Memory B cell (primary cell): ENCODE measurements at regions not wholly inside any gene's neighbourhood (a gene's known extent, or its start where the extent isn't known, plus 50 kb on each side); places are given as distances from the start of the nearest gene placed in this dataset.

Experiments
- ATAC-seq: fragments of 150-1000 bp; cut with Tn5 transposase; 2 replicates; pipeline ENCODE4 v1.10.0; 2021; ENCODE audit warnings: low read depth, mild to moderate bottlenecking, moderate library complexity
- DNase-seq, 2 donors: peaks; one replicate each; pipeline ENCODE4 v3.0.0; 2022; ENCODE audit warnings: low spot score in 2 of 2
- H3K27ac Mint-ChIP-seq: one replicate; pipeline ENCODE4 v1.8.0; 2022; ENCODE audit warnings: mild to moderate bottlenecking, moderate library complexity, mixed read lengths
- H3K27me3 Mint-ChIP-seq: one replicate; pipeline ENCODE4 v1.8.0; 2022; ENCODE audit warnings: mixed read lengths
- H3K36me3 Mint-ChIP-seq: one replicate; pipeline ENCODE4 v1.8.0; 2022; ENCODE audit warnings: mild to moderate bottlenecking, mixed read lengths
- H3K4me1 Mint-ChIP-seq: one replicate; pipeline ENCODE4 v1.8.0; 2022; ENCODE audit warnings: mixed read lengths
- H3K4me3 Mint-ChIP-seq: one replicate; pipeline ENCODE4 v1.8.0; 2022; ENCODE audit warnings: mild to moderate bottlenecking, moderate library complexity, mixed read lengths
- H3K9me3 Mint-ChIP-seq: one replicate; pipeline ENCODE4 v1.8.0; 2022; ENCODE audit warnings: mixed read lengths

GRCh38 chr2:183348492-183348891, 224.2 kb downstream of the NUP35 start:
- H3K36me3 Mint-ChIP-seq = no peaks in the 10 kb centered on the region
- no peak for DNase-seq
- no peak overlapping the region for H3K4me3 Mint-ChIP-seq
- H3K27ac Mint-ChIP-seq = no peak overlapping the region
- ATAC-seq = peak; percentile 46
- H3K4me1 Mint-ChIP-seq = peaks cover 6% of the 10 kb centered on the region
- H3K9me3 Mint-ChIP-seq = no peaks in the 10 kb centered on the region
- peaks cover 1% of the 10 kb centered on the region for H3K27me3 Mint-ChIP-seq

GRCh38 chr2:183349091-183349490, 224.8 kb downstream of the NUP35 start:
- no peak overlapping the region for H3K27ac Mint-ChIP-seq
- H3K4me3 Mint-ChIP-seq = peak overlapping the region; percentile 27
- peaks cover 1% of the 10 kb centered on the region for H3K27me3 Mint-ChIP-seq
- H3K4me1 Mint-ChIP-seq = peaks cover 6% of the 10 kb centered on the region
- no peaks in the 10 kb centered on the region for H3K36me3 Mint-ChIP-seq
- DNase-seq (no peak), ATAC-seq (peak; percentile 53)
- no peaks in the 10 kb centered on the region for H3K9me3 Mint-ChIP-seq

- ATAC-seq = no peak
- Mint-ChIP-seq H3K4me1 (no peaks in the 10 kb centered on the region), H3K4me3 (no peak overlapping the region), H3K9me3 (no peaks in the 10 kb centered on the region), H3K27me3 (no peaks in the 10 kb centered on the region), H3K27ac (no peak overlapping the region), H3K36me3 (no peaks in the 10 kb centered on the region)
- DNase-seq = no peak
Measured at GRCh38 chr2:183359867-183360266, 235.6 kb downstream of the NUP35 start.

- no peaks in the 10 kb centered on the region for H3K27me3 Mint-ChIP-seq
- ATAC-seq (no peak), DNase-seq (no peak)
- no peaks in the 10 kb centered on the region for H3K4me1 Mint-ChIP-seq
- no peaks in the 10 kb centered on the region for H3K36me3 Mint-ChIP-seq
- peaks cover 4% of the 10 kb centered on the region for H3K9me3 Mint-ChIP-seq
- H3K27ac Mint-ChIP-seq = no peak overlapping the region
- H3K4me3 Mint-ChIP-seq = no peak overlapping the region
Measured at GRCh38 chr2:183371545-183371944, 247.3 kb downstream of the NUP35 start.

DNA sequence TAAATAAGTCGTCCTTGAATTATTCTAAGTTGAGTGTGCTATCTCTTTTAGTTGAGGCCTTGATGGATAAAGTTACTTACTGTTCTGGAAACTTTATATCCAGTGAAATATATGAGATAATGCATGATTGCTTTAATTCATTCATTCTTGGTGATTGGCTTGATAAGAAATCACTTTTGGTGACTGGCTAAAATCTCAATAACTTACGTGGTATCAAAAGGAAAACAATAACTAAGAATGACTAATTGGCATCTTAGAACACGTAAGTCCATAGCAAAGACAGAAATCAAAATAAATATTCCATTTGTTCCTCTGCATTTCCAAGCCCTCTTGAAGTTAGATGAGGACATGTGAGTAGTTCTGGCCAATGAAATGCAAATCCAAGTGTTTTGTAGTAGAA, 251.6 kb downstream of the NUP35 start:
- H3K4me1 Mint-ChIP-seq = no peaks in the 10 kb centered on the region
- DNase-seq = no peak
- H3K27me3 Mint-ChIP-seq = no peaks in the 10 kb centered on the region
- H3K36me3 Mint-ChIP-seq = no peaks in the 10 kb centered on the region
- H3K4me3 Mint-ChIP-seq = no peak overlapping the region
- peaks cover 1% of the 10 kb centered on the region for H3K9me3 Mint-ChIP-seq
- no peak for ATAC-seq
- H3K27ac Mint-ChIP-seq = no peak overlapping the region

GRCh38 chr2:183383854-183384253, 259.6 kb downstream of the NUP35 start:
- ATAC-seq (no peak), DNase-seq (no peak)
- no peaks in the 10 kb centered on the region for H3K4me1 Mint-ChIP-seq
- H3K9me3 Mint-ChIP-seq = peaks cover 15% of the 10 kb centered on the region
- peaks cover 5% of the 10 kb centered on the region for H3K36me3 Mint-ChIP-seq
- H3K27ac Mint-ChIP-seq = no peak overlapping the region
- no peak overlapping the region for H3K4me3 Mint-ChIP-seq
- no peaks in the 10 kb centered on the region for H3K27me3 Mint-ChIP-seq

- no peak overlapping the region for H3K27ac Mint-ChIP-seq
- peaks cover 3% of the 10 kb centered on the region for H3K4me1 Mint-ChIP-seq
- peaks cover 24% of the 10 kb centered on the region for H3K9me3 Mint-ChIP-seq
- no peak overlapping the region for H3K4me3 Mint-ChIP-seq
- H3K36me3 Mint-ChIP-seq = peaks cover 5% of the 10 kb centered on the region
- DNase-seq (no peak), ATAC-seq (no peak)
- H3K27me3 Mint-ChIP-seq = no peaks in the 10 kb centered on the region
Measured at GRCh38 chr2:183389546-183390080, 265.4 kb downstream of the NUP35 start.

- DNase-seq = no peak
- Mint-ChIP-seq H3K9me3 (peaks cover 25% of the 10 kb centered on the region), H3K27ac (no peak overlapping the region), H3K4me1 (peaks cover 3% of the 10 kb centered on the region), H3K36me3 (peaks cover 5% of the 10 kb centered on the region), H3K27me3 (no peaks in the 10 kb centered on the region), H3K4me3 (no peak overlapping the region)
- no peak for ATAC-seq
Measured at GRCh38 chr2:183390109-183390508, 265.9 kb downstream of the NUP35 start.

DNA sequence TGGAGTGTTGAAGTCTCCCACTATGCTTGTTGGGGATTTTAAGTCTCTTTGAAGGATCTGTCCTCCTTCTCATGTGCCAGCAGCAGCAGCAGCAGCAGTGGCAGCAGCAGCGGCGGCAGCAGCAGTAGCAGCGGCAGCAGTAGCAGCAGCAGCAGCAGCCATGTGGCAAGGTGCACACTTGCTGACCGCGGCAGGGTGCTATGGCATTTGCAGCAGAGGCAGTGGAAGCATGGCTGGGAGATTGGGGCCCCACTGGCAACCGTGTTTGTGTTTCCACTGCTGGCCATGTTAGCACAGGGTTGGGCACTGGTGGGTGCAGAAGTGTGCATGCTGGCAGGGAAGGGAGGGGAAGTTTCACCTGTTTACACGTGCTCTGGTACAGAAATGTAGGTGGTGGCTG, 280.1 kb downstream of the NUP35 start:
- DNase-seq = no peak
- Mint-ChIP-seq H3K27ac (no peak overlapping the region), H3K4me1 (no peaks in the 10 kb centered on the region), H3K27me3 (no peaks in the 10 kb centered on the region), H3K36me3 (peaks cover 2% of the 10 kb centered on the region), H3K9me3 (peaks cover 5% of the 10 kb centered on the region), H3K4me3 (no peak overlapping the region)
- ATAC-seq = no peak

- DNase-seq (no peak), ATAC-seq (no peak)
- Mint-ChIP-seq H3K27me3 (no peaks in the 10 kb centered on the region), H3K4me1 (no peaks in the 10 kb centered on the region), H3K9me3 (peaks cover 5% of the 10 kb centered on the region), H3K27ac (no peak overlapping the region), H3K36me3 (peaks cover 2% of the 10 kb centered on the region), H3K4me3 (no peak overlapping the region)
Measured at GRCh38 chr2:183408562-183408961, 284.3 kb downstream of the NUP35 start.

DNA sequence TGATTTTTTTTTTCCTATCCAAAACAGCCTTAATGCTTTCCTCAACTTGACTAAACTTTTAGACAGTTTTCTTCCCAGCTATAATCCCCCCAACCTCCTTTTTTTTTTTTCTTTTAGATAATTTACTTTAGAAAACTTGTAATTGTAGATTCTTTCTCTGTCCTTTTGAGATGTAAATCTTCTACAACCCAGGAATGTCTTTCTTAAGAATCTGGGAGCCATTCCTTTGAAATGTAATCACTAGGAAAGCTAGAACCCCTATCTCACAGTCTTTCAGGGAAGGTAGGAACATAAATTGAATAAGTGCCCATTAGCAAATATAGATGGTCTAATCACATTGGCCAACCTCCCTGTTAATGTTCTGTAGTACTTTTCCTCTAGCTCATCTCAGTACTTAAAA, 285.4 kb downstream of the NUP35 start:
- Mint-ChIP-seq H3K9me3 (peaks cover 2% of the 10 kb centered on the region), H3K27ac (no peak overlapping the region), H3K4me1 (no peaks in the 10 kb centered on the region), H3K27me3 (no peaks in the 10 kb centered on the region), H3K4me3 (no peak overlapping the region), H3K36me3 (no peaks in the 10 kb centered on the region)
- DNase-seq = no peak
- no peak for ATAC-seq

DNA sequence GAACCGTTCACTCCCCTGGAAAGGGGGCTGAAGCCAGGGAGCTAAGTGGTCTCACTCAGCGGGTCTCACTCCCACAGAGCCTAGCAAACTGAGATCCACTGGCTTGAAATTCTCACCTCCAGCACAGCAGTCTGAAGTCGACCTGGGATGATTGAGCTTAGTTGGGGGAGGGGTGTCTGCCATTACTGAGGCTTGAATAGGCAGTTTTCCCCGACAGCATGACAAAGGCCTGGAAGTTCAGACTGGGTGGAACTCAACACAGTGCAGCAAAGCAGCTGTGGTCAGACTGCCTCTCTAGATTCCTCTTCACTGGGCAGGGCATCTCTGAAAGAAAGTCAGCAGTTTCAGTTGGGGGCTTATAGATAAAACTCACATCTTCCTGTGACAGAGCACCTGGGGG, 292.5 kb downstream of the NUP35 start:
- Mint-ChIP-seq H3K27me3 (no peaks in the 10 kb centered on the region), H3K27ac (no peak overlapping the region), H3K4me1 (no peaks in the 10 kb centered on the region), H3K36me3 (no peaks in the 10 kb centered on the region), H3K9me3 (peaks cover 6% of the 10 kb centered on the region), H3K4me3 (no peak overlapping the region)
- DNase-seq (no peak), ATAC-seq (no peak)

DNA sequence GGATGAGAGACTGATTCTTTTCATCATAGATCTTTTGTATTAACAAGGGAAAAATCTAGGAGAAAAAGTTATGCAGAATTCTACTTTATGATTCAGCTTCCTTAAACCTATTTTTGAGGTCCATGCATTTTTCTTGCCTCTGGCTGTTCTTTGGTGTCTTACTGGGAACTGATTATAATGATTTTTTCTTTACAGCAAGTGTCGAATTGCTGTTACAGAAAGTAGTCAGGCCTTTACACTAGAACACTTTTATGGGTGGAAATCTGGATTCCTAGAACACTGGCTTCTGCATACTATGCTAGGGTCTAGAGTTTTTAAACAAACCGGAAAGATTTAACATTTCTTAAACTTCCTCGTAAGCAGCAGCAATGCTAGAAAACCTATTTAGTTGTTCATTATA, 302.6 kb downstream of the NUP35 start:
- Mint-ChIP-seq H3K9me3 (peaks cover 11% of the 10 kb centered on the region), H3K4me1 (no peaks in the 10 kb centered on the region), H3K36me3 (no peaks in the 10 kb centered on the region), H3K27ac (no peak overlapping the region), H3K27me3 (no peaks in the 10 kb centered on the region), H3K4me3 (no peak overlapping the region)
- ATAC-seq (no peak), DNase-seq (no peak)

GRCh38 chr2:183427558-183427957, 303.3 kb downstream of the NUP35 start:
- ATAC-seq (no peak), DNase-seq (no peak)
- Mint-ChIP-seq H3K9me3 (peaks cover 7% of the 10 kb centered on the region), H3K27me3 (no peaks in the 10 kb centered on the region), H3K36me3 (no peaks in the 10 kb centered on the region), H3K27ac (no peak overlapping the region), H3K4me1 (no peaks in the 10 kb centered on the region), H3K4me3 (no peak overlapping the region)

DNA sequence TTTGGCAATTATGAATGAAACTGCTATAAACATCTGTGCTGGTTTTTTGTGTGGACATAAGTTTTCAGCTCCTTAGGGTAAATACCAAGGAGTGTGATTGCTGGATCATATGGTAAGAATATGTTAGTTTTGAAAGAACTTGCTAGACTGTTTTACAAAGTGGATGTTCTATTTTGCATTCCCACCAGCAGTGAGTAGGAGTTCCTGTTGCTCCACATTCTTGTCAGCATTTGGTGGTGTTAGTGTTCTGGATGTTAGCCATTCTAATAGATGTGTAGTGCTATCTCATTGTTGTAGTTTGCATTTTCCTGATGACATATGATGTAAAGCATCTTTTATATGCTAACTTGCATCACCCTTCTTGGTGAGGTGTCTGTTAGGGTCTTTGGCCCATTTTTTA, 304.6 kb downstream of the NUP35 start:
- H3K36me3 Mint-ChIP-seq = no peaks in the 10 kb centered on the region
- ATAC-seq = no peak
- no peaks in the 10 kb centered on the region for H3K27me3 Mint-ChIP-seq
- no peak overlapping the region for H3K27ac Mint-ChIP-seq
- peaks cover 7% of the 10 kb centered on the region for H3K9me3 Mint-ChIP-seq
- DNase-seq = no peak
- H3K4me3 Mint-ChIP-seq = no peak overlapping the region
- H3K4me1 Mint-ChIP-seq = no peaks in the 10 kb centered on the region
